Mesothelial cell of epicardium (in vitro differentiated cells): ENCODE measurements at regions not wholly inside any gene's neighbourhood (a gene's known extent, or its start where the extent isn't known, plus 50 kb on each side); places are given as distances from the start of the nearest gene placed in this dataset.

Experiments used
- DNase-seq, 2 experiments: peaks; one replicate each; pipeline ENCODE4 v3.0.0; 2021; ENCODE audit warnings: low spot score in 2 of 2; ENCODE audit not compliant: unreplicated experiment in 2 of 2
- H3K27ac Mint-ChIP-seq: 2 replicates; pipeline ENCODE4 v1.8.0; 2021; ENCODE audit warnings: mixed read lengths
- H3K27me3 Mint-ChIP-seq: 2 replicates; pipeline ENCODE4 v1.8.0; 2021; ENCODE audit warnings: low read depth, mixed read lengths
- H3K36me3 Mint-ChIP-seq: 2 replicates; pipeline ENCODE4 v1.8.0; 2021; ENCODE audit warnings: mixed read lengths
- H3K4me1 Mint-ChIP-seq: 2 replicates; pipeline ENCODE4 v1.8.0; 2021; ENCODE audit warnings: mixed read lengths
- H3K4me3 Mint-ChIP-seq: 2 replicates; pipeline ENCODE4 v1.8.0; 2021; ENCODE audit warnings: mild to moderate bottlenecking, moderate library complexity, mixed read lengths
- H3K9me3 Mint-ChIP-seq: 2 replicates; pipeline ENCODE4 v1.8.0; 2021; ENCODE audit warnings: mixed read lengths
- TF ChIP-seq, protein P1 (sequence below): fragments of 200-600 bp; sonication (generic); IDR thresholded peaks from one replicate; pipeline ENCODE4 v1.5.0; 2021; ENCODE audit warnings: antibody characterized with exemption; ENCODE audit not compliant: unreplicated experiment

GRCh38 chr14:99321955-99322730 lies 50.1 kb upstream of the BCL11B start:
- DNase-seq = no peak
- TF ChIP-seq, protein P1, sequence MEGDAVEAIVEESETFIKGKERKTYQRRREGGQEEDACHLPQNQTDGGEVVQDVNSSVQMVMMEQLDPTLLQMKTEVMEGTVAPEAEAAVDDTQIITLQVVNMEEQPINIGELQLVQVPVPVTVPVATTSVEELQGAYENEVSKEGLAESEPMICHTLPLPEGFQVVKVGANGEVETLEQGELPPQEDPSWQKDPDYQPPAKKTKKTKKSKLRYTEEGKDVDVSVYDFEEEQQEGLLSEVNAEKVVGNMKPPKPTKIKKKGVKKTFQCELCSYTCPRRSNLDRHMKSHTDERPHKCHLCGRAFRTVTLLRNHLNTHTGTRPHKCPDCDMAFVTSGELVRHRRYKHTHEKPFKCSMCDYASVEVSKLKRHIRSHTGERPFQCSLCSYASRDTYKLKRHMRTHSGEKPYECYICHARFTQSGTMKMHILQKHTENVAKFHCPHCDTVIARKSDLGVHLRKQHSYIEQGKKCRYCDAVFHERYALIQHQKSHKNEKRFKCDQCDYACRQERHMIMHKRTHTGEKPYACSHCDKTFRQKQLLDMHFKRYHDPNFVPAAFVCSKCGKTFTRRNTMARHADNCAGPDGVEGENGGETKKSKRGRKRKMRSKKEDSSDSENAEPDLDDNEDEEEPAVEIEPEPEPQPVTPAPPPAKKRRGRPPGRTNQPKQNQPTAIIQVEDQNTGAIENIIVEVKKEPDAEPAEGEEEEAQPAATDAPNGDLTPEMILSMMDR = no peak
- Mint-ChIP-seq H3K4me3 (no peak overlapping the region), H3K27me3 (no peaks in the 10 kb centered on the region), H3K27ac (no peak overlapping the region), H3K9me3 (no peaks in the 10 kb centered on the region), H3K4me1 (peaks cover 14% of the 10 kb centered on the region), H3K36me3 (no peaks in the 10 kb centered on the region)
